ENCODE measurements at regions not wholly inside any gene's neighbourhood (a gene's known extent, or its start where the extent isn't known, plus 50 kb on each side); places are given as distances from the start of the nearest gene placed in this dataset.

GRCh38 chr18:64409511-64409910 is 260.6 kb upstream of the LINC00305 start:
- TF ChIP-seq CTCF (IDR thresholded peaks at IDR 0.05; ENCODE audit: poor library complexity, severe bottlenecking): peak; percentile 50
- ATAC-seq (ENCODE audit: low read depth): no peak
- Histone ChIP-seq H3K4me3 (ENCODE audit: severe bottlenecking) (no peak overlapping the region), H3K4me1 (ENCODE audit: insufficient read depth, poor library complexity, severe bottlenecking) (no peaks in the 10 kb centered on the region), H3K36me3 (ENCODE audit: low read depth) (no peaks in the 10 kb centered on the region), H3K27ac (ENCODE audit: poor library complexity, severe bottlenecking) (no peak overlapping the region), H3K9me3 (ENCODE audit: severe bottlenecking) (no peaks in the 10 kb centered on the region), H3K27me3 (ENCODE audit: insufficient read depth, poor library complexity, severe bottlenecking) (no peaks in the 10 kb centered on the region)
- DNase-seq (ENCODE audit: low spot score): no peak

- no peak for ATAC-seq (ENCODE audit: low read depth)
- no peaks in the 10 kb centered on the region for H3K9me3 ChIP-seq (ENCODE audit: severe bottlenecking)
- H3K36me3 ChIP-seq (ENCODE audit: low read depth): no peaks in the 10 kb centered on the region
- DNase-seq (ENCODE audit: low spot score): no peak
- H3K4me3 ChIP-seq (ENCODE audit: severe bottlenecking): no peak overlapping the region
- no peaks in the 10 kb centered on the region for H3K27me3 ChIP-seq (ENCODE audit: insufficient read depth, poor library complexity, severe bottlenecking)
- TF ChIP-seq CTCF (IDR thresholded peaks at IDR 0.05; ENCODE audit: poor library complexity, severe bottlenecking): no peak
- no peak overlapping the region for H3K27ac ChIP-seq (ENCODE audit: poor library complexity, severe bottlenecking)
- H3K4me1 ChIP-seq (ENCODE audit: insufficient read depth, poor library complexity, severe bottlenecking): no peaks in the 10 kb centered on the region
Measured at GRCh38 chr18:64407606-64408005, 258.7 kb upstream of the LINC00305 start.

GRCh38 chr18:64405161-64405560 is 256.3 kb upstream of the LINC00305 start:
- H3K4me1 ChIP-seq (ENCODE audit: insufficient read depth, poor library complexity, severe bottlenecking): no peaks in the 10 kb centered on the region
- H3K4me3 ChIP-seq (ENCODE audit: severe bottlenecking): no peak overlapping the region
- TF ChIP-seq CTCF (IDR thresholded peaks at IDR 0.05; ENCODE audit: poor library complexity, severe bottlenecking): no peak
- no peaks in the 10 kb centered on the region for H3K27me3 ChIP-seq (ENCODE audit: insufficient read depth, poor library complexity, severe bottlenecking)
- DNase-seq (ENCODE audit: low spot score) (no peak), ATAC-seq (ENCODE audit: low read depth) (peak; percentile 60; the same call in 2 of the 3 replicates)
- H3K27ac ChIP-seq (ENCODE audit: poor library complexity, severe bottlenecking): peak overlapping the region; percentile 6
- H3K36me3 ChIP-seq (ENCODE audit: low read depth): no peaks in the 10 kb centered on the region
- H3K9me3 ChIP-seq (ENCODE audit: severe bottlenecking): no peaks in the 10 kb centered on the region

- H3K27ac ChIP-seq (ENCODE audit: poor library complexity, severe bottlenecking): no peak overlapping the region
- no peak overlapping the region for H3K4me3 ChIP-seq (ENCODE audit: severe bottlenecking)
- H3K4me1 ChIP-seq (ENCODE audit: insufficient read depth, poor library complexity, severe bottlenecking): no peaks in the 10 kb centered on the region
Measured at GRCh38 chr18:64403784-64404503, 255.1 kb upstream of the LINC00305 start.

More at GRCh38 chr18:64403784-64404503, 255.1 kb upstream of the LINC00305 start:
- Histone ChIP-seq H3K27me3 (ENCODE audit: insufficient read depth, poor library complexity, severe bottlenecking) (no peaks in the 10 kb centered on the region), H3K9me3 (ENCODE audit: severe bottlenecking) (no peaks in the 10 kb centered on the region), H3K36me3 (ENCODE audit: low read depth) (no peaks in the 10 kb centered on the region)
- ATAC-seq (ENCODE audit: low read depth) (no peak), DNase-seq (ENCODE audit: low spot score) (no peak)
- no peak for TF ChIP-seq CTCF (IDR thresholded peaks at IDR 0.05; ENCODE audit: poor library complexity, severe bottlenecking)

All from RWPE2 (cell line).